ENCODE measurements at regions not wholly inside any gene's neighbourhood (a gene's known extent, or its start where the extent isn't known, plus 50 kb on each side); places are given as distances from the start of the nearest gene placed in this dataset.
"Not testable (repeated sequence)": the region's sequence is repeated elsewhere in the genome, so short reads cannot be mapped to it uniquely, and the experiment has no call there.

GRCh38 chr15:23983500-23984259 lies 296.6 kb upstream of the NDN start:
- DNase-seq = no peak

GRCh38 chr15:23994273-23994672 lies 307.2 kb upstream of the NDN start:
- DNase-seq = no peak

DNA sequence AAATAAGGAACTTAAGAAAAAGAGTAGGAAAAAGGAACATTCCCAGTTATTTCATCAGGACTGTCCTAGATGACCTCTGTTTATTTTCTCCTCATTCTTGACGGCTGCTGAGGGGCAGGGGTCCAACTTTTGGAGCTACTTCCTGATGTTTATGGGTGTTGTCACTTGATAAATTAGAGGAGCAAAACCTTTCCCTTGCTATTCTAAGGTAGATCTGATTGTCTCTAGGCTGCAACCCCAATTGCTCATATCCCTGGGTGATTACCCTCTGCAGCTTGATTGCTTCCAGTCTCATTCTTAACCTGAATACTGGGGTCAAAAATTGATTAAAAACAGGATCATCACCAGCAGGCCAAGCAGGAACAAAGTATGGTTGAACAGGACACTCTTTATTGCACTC lies 311.0 kb upstream of the NDN start:
- DNase-seq = no peak

GRCh38 chr15:24008476-24008875 lies 321.4 kb upstream of the NDN start:
- no peak for DNase-seq

GRCh38 chr15:24017470-24017869 lies 330.4 kb upstream of the NDN start:
- no peak for DNase-seq

DNA sequence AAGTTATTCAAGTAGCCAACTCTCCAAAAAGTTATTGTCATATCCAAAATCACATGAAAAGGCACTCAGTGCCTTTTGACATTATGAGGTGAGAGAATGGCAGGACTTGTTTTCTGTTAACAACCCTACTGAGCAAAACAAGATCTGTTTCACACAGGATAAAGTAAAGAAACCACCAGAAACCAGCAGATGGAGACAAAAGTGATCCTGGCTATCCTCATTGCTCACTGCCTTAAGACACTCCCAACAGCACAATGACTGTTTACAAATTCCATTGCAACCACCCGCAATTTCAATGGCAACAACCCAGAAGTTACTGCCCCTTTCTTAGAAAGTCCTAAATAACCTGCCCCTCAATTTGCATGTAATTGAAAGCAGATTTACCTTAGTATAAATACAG lies 352.6 kb upstream of the NDN start:
- DNase-seq = no peak

DNA sequence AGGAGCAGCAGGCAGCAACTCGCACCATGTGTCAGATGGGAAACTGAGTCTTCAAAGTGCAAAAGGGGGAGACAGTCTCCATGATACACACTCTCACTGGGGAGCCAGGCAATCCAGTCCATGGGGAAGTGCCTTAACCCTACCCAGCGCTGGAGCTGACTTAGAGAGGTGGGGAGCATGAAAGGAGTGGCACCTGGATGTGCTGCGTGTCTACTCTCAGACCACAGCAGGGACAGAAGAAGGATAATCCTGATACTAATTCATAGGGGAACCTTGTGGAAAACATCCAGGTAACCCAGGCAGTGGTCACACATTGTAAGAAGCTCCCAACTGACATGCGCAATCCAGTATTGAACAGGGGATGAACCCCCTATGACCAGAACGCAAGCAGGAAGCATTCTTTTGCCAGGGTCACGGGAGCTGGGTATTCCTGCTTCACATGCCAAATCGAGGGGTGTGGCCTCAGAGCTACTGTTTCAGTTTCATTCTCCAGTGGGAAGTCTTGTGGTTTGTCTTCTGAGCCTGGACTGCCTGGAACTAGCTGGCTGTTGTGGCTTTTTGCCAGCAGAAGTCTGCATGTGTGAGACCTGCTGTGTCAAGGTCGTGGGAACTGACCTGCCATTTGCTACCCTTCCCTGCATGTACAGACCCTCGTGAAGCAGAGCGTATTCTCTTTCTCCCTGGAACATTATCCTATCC lies 367.6 kb upstream of the NDN start:
- DNase-seq = no peak

GRCh38 chr15:24067733-24068501 lies 380.8 kb upstream of the NDN start:
- no peak for DNase-seq

- no peak for DNase-seq
These were observed 388.4 kb upstream of the NDN start for GRCh38 chr15:24075420-24076089.

DNA sequence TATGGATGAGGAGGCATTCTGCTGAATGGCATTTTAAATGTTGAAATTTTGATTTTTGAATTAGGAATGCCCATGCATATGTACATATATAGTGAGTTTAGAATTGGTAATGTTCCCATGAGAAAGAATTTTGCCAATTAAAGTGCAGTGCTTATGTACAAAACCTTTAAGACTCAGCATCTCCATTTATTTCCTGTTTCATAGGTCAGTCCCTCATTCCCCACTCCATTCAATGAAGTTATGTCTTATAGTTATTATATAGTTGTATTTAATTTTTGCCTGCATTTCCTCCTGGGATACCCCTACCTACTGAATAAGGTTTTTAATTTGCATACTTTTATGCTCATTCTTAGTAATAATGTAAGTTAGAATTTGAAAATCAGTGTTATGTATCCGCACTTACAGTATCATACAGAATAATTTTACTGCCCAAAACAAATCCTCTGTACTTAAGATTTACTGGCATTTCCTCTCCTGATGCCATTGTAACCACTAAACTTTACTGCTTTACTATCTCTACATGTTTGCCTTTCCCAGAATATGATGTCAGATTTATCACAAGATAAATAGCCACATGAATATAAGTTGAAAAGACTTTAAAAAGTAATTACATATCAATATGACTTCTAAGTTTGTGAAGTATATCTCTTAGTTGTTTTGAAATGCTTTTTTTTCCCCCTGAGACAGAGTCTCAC lies 389.1 kb upstream of the NDN start:
- DNase-seq = no peak

- DNase-seq = no peak
These were observed 391.4 kb upstream of the NDN start for GRCh38 chr15:24078310-24079029.

DNA sequence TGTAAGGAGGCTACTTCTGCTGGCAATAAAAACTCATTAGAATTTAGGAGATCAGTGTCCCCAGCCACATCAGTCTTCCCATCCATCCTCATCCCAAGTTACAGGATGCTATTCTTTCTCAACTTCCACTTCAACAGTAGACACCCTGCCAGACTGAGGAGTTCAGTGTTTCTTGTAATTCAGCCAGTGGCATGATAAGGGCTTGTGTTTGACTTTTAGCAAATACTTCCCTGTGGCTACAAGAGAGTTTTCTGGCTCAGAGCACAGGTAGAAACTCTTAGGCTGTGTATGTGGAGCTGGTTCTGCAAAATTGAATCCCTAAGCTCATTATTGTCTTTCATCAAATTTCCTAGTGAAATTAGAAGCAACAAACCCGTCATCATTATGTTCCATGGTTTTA lies 401.8 kb upstream of the NDN start:
- DNase-seq = not testable (repeated sequence)

- DNase-seq = not testable (repeated sequence)
These were observed 414.4 kb upstream of the NDN start for GRCh38 chr15:24101503-24101902.

DNA sequence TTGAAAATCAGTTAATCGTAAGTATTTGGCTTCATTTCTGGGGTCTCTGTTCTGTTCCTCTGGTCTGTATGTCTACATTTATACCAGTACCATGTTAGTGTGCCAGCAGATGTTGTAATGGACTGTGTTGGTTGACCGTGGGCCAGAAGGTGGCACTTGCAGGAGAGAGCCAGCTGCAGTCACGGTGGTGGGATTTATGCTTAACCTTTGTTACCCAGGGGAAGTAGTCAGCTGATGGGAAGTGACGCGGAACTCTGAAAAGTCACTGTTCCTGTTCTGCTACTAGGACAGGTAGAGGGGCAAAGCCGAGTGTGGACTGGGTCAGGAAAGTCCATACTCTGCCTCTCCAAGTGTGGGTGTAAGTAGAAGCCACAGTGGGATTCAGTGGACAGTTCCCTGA lies 420.4 kb upstream of the NDN start:
- not testable (repeated sequence) for DNase-seq

- not testable (repeated sequence) for DNase-seq
These were observed 420.8 kb upstream of the NDN start for GRCh38 chr15:24107948-24108347.

- DNase-seq = not testable (repeated sequence)
These were observed 421.2 kb upstream of the NDN start for GRCh38 chr15:24108349-24108748.

DNA sequence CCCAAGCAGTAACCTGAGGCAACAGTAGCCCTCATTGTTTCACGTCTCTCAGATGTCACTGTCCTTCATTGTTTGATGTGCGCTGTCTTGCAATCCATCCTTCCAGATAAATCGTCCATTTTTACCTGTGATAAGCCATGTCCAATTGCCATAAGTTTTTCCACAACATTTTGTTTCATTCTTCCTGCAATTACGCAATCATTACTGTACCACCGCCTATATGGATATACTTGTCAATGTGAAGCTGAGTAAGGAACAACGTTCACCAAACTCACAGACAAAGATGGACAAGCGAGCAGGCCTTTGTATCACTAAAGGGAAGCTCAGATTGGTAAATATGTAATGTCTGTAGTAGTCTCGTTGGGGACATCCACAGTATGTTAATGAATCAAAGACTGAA lies 452.5 kb upstream of the NDN start:
- not testable (repeated sequence) for DNase-seq

DNA sequence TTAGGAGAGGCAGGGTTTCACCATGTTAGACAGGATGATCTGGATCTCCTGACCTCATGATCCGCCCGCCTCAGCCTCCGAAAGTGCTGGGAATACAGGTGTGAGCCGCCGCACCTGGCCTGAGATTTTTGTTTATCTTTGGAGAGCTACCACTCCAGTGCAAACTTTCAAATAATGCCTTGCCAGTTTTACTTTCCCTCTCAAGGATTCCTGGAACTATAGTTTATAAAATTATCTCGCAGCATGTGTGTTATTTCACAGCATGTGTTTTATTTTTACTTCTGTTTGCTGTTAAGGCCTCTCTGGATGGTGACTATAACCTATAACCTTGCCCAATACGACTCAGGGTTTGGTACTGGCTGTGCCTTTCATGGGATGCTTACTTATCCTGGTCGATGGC lies 458.0 kb upstream of the NDN start:
- DNase-seq = not testable (repeated sequence)

DNA sequence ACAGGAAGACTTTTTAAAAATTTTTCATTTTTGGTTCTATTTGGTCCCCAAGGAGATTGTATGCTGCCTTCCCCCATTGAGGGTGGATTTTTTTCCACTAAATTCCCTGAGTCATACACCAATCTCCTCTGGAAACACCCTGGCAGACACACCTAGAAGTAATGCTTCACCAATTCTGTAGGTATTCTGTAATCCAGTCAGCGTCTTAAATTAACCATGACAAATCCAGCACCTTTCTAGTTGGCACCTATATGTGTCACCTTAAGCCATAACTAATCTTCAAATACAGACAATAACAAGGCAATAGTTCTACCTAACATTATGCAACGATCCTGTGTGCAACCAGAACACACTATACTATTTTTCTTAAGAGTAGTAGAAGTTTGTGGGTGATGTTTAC lies 459.1 kb upstream of the NDN start:
- DNase-seq = no peak

- DNase-seq = no peak
These were observed 463.4 kb upstream of the NDN start for GRCh38 chr15:24150542-24150941.

- DNase-seq = not testable (repeated sequence)
These were observed 471.2 kb upstream of the NDN start for GRCh38 chr15:24158306-24158705.

GRCh38 chr15:24165512-24165911 lies 478.4 kb upstream of the NDN start:
- DNase-seq = not testable (repeated sequence)

Data from activated CD4-positive, CD25-positive, alpha-beta regulatory T cell treated with anti-CD3 and anti-CD28 coated beads, Interleukin-2, amount 50 U/mL, for 72 hours (primary cell).